GM12864 (cell line): ENCODE measurements at regions not wholly inside any gene's neighbourhood (a gene's known extent, or its start where the extent isn't known, plus 50 kb on each side); places are given as distances from the start of the nearest gene placed in this dataset.
"Not testable (repeated sequence)": the region's sequence is repeated elsewhere in the genome, so short reads cannot be mapped to it uniquely, and the experiment has no call there.

ENCODE experiments used
- DNase-seq: peaks from one replicate; pipeline ENCODE4 v3.0.0-alpha.2; 2011; ENCODE audit warnings: low read depth
- H3K4me3 ChIP-seq: 2 replicates; pipeline ENCODE4 v1.5.1; 2011; ENCODE audit warnings: mild to moderate bottlenecking, low read depth, low read length, control low read depth
- TF ChIP-seq, protein P1 (sequence below): IDR thresholded peaks from 2 replicates; pipeline ENCODE4 v1.5.1; 2011; ENCODE audit warnings: low read depth, mild to moderate bottlenecking, moderate library complexity, low read length, control low read depth, inconsistent platforms; ENCODE audit errors: missing control alignments

DNA sequence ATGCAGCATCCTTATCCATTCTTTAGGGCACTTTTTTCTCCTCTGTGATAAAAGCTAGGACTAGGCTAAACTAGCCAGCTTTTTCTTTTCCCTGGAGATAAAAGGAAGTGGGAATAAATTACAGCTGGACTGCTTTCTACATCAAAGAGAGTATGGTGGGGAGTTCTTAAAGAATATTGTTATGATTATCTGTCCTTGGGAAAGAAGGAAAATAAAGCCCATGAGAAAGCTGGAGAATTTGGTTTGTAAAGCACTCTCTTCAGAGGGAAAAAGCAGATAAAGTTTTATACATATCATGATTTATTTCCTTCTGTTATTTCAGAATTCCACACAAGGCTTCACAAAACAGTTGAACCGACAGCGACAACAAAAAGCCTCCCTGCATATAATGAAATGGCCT lies 923.0 kb downstream of the DIPK2A start:
- TF ChIP-seq, protein P1, sequence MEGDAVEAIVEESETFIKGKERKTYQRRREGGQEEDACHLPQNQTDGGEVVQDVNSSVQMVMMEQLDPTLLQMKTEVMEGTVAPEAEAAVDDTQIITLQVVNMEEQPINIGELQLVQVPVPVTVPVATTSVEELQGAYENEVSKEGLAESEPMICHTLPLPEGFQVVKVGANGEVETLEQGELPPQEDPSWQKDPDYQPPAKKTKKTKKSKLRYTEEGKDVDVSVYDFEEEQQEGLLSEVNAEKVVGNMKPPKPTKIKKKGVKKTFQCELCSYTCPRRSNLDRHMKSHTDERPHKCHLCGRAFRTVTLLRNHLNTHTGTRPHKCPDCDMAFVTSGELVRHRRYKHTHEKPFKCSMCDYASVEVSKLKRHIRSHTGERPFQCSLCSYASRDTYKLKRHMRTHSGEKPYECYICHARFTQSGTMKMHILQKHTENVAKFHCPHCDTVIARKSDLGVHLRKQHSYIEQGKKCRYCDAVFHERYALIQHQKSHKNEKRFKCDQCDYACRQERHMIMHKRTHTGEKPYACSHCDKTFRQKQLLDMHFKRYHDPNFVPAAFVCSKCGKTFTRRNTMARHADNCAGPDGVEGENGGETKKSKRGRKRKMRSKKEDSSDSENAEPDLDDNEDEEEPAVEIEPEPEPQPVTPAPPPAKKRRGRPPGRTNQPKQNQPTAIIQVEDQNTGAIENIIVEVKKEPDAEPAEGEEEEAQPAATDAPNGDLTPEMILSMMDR: no peak
- no peak for DNase-seq
- no peak overlapping the region for H3K4me3 ChIP-seq

DNA sequence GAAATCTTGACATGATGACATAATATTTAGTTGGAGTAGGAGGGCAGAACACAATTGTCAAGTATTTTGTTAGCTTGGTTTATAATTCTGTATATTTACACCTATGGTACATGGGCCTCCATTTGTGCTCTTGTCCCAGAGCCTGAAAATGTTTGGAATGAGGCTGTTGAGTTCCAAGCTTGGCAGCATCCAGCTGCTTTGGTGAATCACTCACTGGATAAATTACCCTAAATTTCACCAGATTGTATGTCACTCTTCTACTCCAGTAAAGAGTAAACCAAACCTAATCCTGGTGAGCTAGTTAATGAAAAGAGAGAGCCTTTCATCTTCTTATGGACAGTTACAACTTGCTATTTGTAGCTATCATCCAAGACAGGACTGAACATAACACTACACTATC lies 928.7 kb downstream of the DIPK2A start:
- DNase-seq: no peak
- H3K4me3 ChIP-seq: no peak overlapping the region
- TF ChIP-seq, protein P1: no peak

DNA sequence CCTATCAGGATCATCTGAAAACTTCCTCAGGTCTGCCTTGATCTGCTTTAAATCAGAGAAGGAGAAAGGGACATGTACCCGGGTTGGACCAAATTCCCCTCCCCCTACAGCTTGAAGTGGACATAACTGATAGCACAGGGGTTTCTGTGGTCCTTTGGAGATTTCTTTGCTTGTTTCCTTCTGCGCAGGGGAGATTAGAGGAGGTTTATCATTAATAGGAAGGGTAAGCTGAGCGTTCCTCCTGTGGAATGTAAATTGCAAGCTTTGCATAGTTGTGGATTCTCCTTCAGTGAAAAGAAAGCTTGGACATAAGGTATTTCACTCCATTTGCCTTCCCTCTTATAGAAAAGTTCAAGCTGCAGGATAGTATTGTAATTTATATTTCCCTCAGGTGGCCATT lies 936.0 kb downstream of the DIPK2A start:
- H3K4me3 ChIP-seq, DNase-seq: not testable (repeated sequence)

DNA sequence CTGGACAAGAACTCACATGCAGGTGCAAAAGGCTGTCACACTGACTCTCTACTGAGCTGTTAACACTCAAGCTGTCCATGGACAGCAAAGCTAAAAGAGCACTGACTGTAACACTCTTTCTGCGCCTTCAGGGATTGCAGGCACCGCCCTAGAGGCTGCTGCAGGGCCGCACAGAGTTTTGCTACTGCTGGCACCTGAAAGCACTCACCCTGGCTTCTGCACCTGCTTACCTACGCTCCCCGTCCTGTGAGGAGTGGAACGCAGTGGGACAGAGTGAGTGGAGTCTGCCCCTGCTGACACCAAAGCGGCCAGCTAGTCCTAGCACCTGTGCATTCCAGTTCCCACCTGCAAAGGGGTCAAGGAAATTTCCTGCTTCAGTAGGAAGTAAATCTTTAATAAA lies 941.3 kb downstream of the DIPK2A start:
- DNase-seq: no peak
- TF ChIP-seq, protein P1: no peak
- no peak overlapping the region for H3K4me3 ChIP-seq

DNA sequence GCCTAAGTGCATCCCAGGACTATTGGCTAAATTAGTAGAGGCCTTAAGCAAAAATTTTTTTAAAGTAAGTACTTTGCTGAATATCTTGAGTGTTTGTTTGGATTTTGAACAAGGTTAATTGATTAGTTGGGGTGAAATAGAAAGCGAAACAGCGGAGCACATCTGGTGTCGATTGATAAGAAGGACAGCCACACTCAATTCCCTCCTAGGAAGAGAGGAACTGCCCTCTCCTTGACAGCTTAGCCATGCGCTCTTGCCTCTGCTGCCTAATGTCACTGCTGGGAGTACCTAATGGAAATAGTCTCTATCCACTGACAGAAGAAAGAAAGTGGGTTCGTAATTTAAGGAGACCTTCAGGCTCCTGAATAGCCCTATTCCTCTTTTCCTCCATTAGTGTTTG lies 943.6 kb downstream of the DIPK2A start:
- no peak overlapping the region for H3K4me3 ChIP-seq
- TF ChIP-seq, protein P1: no peak
- no peak for DNase-seq

DNA sequence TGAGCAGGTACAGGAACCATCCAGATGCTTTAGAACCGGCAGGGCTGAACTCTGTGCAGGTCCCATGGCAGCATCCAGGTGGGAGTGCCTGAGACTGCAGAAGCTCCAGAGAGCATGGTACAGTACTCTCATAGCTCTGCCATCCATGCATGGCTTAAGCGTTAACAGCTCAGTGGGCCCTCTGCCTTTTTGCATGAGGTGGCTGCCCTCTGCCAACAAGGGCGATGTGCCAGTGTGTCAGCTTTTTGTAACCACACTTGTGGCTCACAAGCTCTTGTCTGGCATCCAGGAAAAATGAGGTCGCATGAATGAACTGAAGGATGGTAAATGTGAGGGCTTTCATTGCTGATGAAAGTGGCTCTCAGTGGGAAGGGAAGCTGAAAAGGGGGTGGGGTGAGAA lies 950.1 kb downstream of the DIPK2A start:
- H3K4me3 ChIP-seq: no peak overlapping the region
- DNase-seq: no peak
- TF ChIP-seq, protein P1: no peak

DNA sequence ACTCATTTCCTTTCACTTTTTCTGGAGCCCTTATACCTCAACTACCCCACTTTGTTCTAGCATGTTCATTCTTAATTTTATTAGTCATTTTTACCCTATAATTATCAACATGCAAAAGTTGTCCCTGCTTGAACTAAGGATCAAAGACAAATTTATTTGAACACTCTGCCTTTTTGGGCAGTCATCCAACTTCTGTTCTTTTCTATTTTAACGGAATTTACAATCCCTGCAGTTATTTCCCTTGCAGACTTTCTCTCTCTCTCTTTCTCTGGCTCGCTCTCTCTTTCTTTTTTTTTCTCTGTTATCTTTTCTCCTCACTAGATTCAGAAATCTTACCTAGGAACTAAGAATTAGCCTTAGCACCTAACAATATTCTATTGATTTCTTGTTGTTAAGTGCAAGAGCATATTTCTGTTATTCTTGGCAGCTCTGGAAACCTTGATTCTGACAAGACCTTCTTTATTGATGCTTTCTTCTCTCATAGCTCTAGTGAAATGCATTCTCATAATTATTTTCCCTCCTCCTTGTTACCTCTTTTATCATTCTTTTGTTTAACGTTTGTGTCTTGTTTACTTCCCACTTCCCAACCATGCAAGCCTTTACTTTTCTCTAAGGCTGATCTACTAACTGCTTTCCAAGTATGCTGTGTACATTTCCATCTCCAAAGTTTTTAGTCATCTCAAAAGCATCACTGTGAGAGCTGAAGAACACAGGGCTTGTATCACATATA lies 951.6 kb downstream of the DIPK2A start:
- TF ChIP-seq, protein P1: no peak
- no peak for DNase-seq
- no peak overlapping the region for H3K4me3 ChIP-seq

DNA sequence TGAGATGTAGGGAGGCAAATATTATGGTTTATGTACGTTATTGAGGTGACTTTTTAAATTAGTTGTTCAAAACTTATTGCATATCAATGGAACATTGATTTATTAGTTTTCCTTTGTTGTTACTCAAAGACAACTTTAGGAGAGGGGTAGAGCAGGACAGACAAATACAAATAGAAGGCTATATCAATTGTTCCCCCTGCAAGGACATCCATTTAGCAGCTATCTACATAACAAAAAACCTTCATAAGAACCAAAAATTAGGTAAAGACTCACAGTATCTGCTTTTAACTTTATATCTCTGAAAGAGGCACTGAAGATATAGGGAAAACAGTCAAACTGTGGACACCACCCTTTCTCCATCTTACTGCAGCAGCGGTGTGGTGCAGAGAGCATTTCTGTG lies 958.8 kb downstream of the DIPK2A start:
- TF ChIP-seq, protein P1: no peak
- DNase-seq: no peak
- H3K4me3 ChIP-seq: no peak overlapping the region
